Kidney epithelial cell (primary cell): ENCODE measurements at regions not wholly inside any gene's neighbourhood (a gene's known extent, or its start where the extent isn't known, plus 50 kb on each side); places are given as distances from the start of the nearest gene placed in this dataset.
"Not testable (repeated sequence)": the region's sequence is repeated elsewhere in the genome, so short reads cannot be mapped to it uniquely, and the experiment has no call there.

Experiments used
- DNase-seq: peaks from one replicate; pipeline ENCODE4 v3.0.0-alpha.2; 2010; ENCODE audit warnings: low read depth
- H3K27me3 ChIP-seq: 2 replicates; pipeline ENCODE4 v1.6.0; 2011; ENCODE audit warnings: low read length; ENCODE audit not compliant: control insufficient read depth, insufficient read depth
- H3K36me3 ChIP-seq: 2 replicates; pipeline ENCODE4 v1.5.1; 2011; ENCODE audit warnings: low read length; ENCODE audit not compliant: control insufficient read depth, insufficient read depth
- H3K4me3 ChIP-seq: 2 replicates; pipeline ENCODE4 v1.5.1; 2011; ENCODE audit warnings: low read depth, mild to moderate bottlenecking, control low read depth, low read length
- TF ChIP-seq, protein P1 (sequence below): IDR thresholded peaks from 2 replicates; pipeline ENCODE4 v1.5.1; 2011; ENCODE audit warnings: mild to moderate bottlenecking, moderate library complexity, low read length, control low read depth, inconsistent platforms; ENCODE audit not compliant: insufficient read depth, poor library complexity, severe bottlenecking

GRCh38 chr2:16383411-16383810 lies 282.2 kb downstream of the CYRIA start:
- Histone ChIP-seq H3K4me3 (no peak overlapping the region), H3K27me3 (no peaks in the 10 kb centered on the region), H3K36me3 (no peaks in the 10 kb centered on the region)
- TF ChIP-seq, protein P1, sequence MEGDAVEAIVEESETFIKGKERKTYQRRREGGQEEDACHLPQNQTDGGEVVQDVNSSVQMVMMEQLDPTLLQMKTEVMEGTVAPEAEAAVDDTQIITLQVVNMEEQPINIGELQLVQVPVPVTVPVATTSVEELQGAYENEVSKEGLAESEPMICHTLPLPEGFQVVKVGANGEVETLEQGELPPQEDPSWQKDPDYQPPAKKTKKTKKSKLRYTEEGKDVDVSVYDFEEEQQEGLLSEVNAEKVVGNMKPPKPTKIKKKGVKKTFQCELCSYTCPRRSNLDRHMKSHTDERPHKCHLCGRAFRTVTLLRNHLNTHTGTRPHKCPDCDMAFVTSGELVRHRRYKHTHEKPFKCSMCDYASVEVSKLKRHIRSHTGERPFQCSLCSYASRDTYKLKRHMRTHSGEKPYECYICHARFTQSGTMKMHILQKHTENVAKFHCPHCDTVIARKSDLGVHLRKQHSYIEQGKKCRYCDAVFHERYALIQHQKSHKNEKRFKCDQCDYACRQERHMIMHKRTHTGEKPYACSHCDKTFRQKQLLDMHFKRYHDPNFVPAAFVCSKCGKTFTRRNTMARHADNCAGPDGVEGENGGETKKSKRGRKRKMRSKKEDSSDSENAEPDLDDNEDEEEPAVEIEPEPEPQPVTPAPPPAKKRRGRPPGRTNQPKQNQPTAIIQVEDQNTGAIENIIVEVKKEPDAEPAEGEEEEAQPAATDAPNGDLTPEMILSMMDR, result no peak
- DNase-seq, result no peak

GRCh38 chr2:16382451-16382850 lies 283.2 kb downstream of the CYRIA start:
- DNase-seq, result no peak
- no peaks in the 10 kb centered on the region for H3K27me3 ChIP-seq
- no peaks in the 10 kb centered on the region for H3K36me3 ChIP-seq
- TF ChIP-seq, protein P1, result no peak
- no peak overlapping the region for H3K4me3 ChIP-seq

- Histone ChIP-seq H3K36me3 (no peaks in the 10 kb centered on the region), H3K27me3 (no peaks in the 10 kb centered on the region), H3K4me3 (no peak overlapping the region)
- TF ChIP-seq, protein P1, result no peak
- DNase-seq, result no peak
These were observed 284.1 kb downstream of the CYRIA start for GRCh38 chr2:16381511-16381910.

GRCh38 chr2:16379901-16380300 lies 285.7 kb downstream of the CYRIA start:
- not testable (repeated sequence) for DNase-seq, H3K36me3 ChIP-seq, H3K27me3 ChIP-seq, H3K4me3 ChIP-seq

DNA sequence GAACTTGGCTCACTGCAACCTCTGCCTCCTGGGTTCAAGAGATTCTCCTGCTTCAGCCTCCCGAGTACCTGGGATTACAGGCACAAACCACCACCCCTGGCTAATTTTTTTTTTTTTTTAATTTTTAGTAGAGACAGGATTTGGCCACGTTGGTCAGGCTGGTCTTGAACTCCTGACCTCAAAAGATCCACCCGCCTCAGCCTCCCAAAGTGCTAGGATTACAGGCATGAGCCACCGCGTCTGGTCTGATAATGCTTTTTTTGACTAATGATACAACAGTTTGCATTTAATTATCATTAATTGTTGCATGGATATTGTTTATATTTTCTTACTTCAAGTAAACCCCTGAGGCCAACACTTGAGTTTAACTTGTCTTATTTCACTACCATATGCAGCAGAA lies 286.6 kb downstream of the CYRIA start:
- not testable (repeated sequence) for DNase-seq, H3K36me3 ChIP-seq, H3K4me3 ChIP-seq, H3K27me3 ChIP-seq

- H3K36me3 ChIP-seq, result no peaks in the 10 kb centered on the region
- no peak overlapping the region for H3K4me3 ChIP-seq
- no peaks in the 10 kb centered on the region for H3K27me3 ChIP-seq
- no peak for DNase-seq
- TF ChIP-seq, protein P1, result no peak
These were observed 287.6 kb downstream of the CYRIA start for GRCh38 chr2:16378031-16378430.

GRCh38 chr2:16375981-16376380 lies 289.7 kb downstream of the CYRIA start:
- Histone ChIP-seq H3K4me3 (no peak overlapping the region), H3K27me3 (no peaks in the 10 kb centered on the region), H3K36me3 (no peaks in the 10 kb centered on the region)
- DNase-seq, result no peak
- TF ChIP-seq, protein P1, result no peak
